Brain pericyte (primary cell): ENCODE measurements at regions not wholly inside any gene's neighbourhood (a gene's known extent, or its start where the extent isn't known, plus 50 kb on each side); places are given as distances from the start of the nearest gene placed in this dataset.

ENCODE experiments used
- DNase-seq: peaks from one replicate; pipeline ENCODE4 v3.0.0-alpha.2; 2012; ENCODE audit warnings: low read depth, low spot score

GRCh38 chr2:18465979-18466378 is 94.5 kb downstream of the RDH14 start:
- DNase-seq, result no peak

GRCh38 chr2:18464913-18465312 is 95.5 kb downstream of the RDH14 start:
- no peak for DNase-seq

- no peak for DNase-seq
Observed at GRCh38 chr2:18456026-18456425, 104.4 kb downstream of the RDH14 start.

DNA sequence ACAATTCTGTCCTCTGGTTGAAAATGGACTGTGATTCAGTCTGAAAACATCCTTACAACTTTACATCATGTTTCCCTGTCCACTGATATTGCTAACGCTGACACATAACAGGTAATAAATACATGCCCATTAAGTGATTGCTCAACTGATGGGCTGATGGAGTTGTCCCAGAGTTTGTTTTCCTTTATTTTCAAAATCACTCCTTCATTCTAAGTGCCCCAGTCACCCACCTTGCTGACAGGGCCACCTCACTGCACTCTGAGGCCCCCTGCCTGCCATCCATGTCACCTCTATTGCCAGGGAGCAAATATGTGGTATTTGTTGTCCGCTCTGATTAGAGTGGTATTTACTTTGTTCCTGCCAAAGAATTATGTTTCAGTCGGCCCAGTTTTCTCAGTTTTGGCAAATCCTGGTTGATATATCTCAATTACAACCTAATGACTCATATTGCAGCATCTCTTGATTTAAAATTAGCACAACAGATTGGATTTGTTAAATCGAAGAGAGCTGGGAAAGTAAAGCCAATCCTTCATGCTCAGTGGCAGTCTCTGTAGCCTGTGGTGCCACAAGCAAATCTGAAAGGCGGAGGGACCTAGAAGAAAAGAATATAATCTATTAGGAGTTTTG is 105.1 kb downstream of the RDH14 start:
- no peak for DNase-seq

- no peak for DNase-seq
Observed at GRCh38 chr2:18454692-18455235, 105.7 kb downstream of the RDH14 start.

DNA sequence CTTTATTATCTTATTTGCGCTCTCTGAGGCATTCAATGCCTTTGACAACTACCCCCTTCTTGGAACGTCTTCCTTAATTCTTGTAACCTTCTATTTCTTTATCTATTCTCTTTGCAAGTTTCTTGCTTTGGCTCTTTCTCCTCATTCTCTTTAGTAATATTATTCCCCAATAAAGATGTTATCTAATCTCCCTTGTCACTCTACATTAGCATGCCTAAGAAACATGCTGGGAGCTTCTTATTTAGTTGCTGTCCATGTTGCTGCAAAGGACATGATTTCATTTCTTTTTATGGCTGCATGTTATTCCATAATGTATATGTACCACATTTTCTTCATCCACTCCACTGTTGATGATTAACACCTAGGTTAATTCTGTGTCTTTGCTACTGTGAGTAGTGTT is 113.7 kb downstream of the RDH14 start:
- no peak for DNase-seq

GRCh38 chr2:18445433-18446320 is 114.8 kb downstream of the RDH14 start:
- DNase-seq, result no peak

- DNase-seq, result no peak
Observed at GRCh38 chr2:18444806-18445205, 115.6 kb downstream of the RDH14 start.

DNA sequence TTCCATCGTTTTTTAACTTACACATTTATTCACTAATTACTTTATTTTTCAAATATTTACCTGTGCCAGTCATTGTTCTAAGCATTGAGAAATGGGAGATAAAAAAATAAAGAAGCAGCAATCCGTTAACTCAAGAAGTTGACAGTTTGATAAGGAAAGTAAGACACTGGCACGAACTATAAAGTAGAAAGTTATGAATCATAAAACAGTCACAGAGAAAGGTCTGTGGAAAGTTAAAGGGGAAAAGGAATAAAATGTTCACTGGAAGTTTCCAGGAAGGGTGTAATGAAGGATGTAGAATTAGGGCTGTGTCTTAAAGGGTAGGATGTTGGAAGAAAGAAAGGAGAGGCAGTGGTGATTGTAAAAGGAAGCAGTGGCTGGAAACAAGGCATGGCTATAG is 118.9 kb downstream of the RDH14 start:
- no peak for DNase-seq

GRCh38 chr2:18440777-18441176 is 119.7 kb downstream of the RDH14 start:
- no peak for DNase-seq

DNA sequence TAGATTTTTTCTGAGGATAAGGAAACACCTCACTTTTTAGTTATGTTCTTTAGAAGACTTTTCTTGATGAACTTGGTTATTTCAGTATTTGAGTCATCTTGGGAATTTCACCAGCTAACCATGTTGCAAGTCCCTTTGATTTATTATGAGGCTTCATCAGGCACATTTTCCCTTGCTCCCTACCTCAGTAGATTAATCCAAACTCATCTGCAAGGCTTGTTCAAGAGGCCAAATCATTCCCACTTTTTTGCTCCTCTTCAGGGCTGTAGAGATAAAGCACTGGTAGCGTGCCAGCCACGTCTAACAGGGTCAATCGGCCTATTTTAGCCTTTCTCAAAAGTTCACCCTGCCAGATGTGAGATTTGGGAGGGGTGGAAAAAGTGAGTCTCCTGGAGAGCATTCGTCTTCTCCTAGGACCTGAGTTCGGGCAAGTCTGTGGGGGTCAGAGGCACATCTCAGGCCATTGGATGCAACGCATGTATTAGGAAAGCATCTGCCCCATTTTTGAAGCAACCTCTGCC is 120.3 kb downstream of the RDH14 start:
- no peak for DNase-seq

DNA sequence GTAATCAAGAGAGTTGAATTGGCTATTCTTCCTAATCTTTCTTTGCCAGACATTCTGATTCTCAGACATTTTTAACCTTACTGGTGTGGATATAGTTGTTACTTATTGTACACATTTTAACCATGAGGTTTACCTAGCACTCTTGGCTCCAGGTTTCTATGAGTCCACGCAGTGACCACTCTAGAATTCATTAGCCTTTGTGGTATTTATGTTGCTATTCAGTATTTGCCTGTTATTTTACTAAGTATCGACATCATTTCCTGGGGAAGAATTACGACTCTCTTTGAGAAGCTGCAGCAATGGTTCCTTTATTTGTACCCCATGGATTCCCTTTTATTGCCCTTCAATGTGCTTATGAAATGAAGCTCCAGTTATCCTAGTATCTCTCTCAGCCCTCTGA is 120.7 kb downstream of the RDH14 start:
- DNase-seq, result no peak

GRCh38 chr2:18437909-18438308 is 122.5 kb downstream of the RDH14 start:
- no peak for DNase-seq

GRCh38 chr2:18436503-18437005 is 123.9 kb downstream of the RDH14 start:
- DNase-seq, result no peak

GRCh38 chr2:18435426-18436037 is 124.9 kb downstream of the RDH14 start:
- DNase-seq, result peak; percentile 50

DNA sequence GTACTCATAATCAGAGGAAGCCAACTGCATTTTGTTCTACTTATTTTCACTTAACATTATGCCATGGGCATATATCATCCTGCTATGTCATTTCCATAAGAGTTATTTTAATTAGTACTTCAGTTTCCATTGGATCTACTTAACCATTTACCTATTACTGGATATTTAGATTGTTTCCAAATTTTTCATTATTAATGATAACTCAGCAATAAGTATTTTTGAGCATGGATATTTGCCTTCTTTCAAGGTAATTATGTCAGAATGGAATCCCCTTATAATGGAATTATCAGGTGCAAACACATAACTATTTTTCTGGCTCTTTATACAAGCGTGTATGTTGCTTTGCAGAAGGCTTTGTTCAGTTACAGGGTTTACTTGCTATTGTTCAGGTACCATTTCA is 126.6 kb downstream of the RDH14 start:
- no peak for DNase-seq

- DNase-seq, result no peak
Observed at GRCh38 chr2:18432999-18433398, 127.5 kb downstream of the RDH14 start.

DNA sequence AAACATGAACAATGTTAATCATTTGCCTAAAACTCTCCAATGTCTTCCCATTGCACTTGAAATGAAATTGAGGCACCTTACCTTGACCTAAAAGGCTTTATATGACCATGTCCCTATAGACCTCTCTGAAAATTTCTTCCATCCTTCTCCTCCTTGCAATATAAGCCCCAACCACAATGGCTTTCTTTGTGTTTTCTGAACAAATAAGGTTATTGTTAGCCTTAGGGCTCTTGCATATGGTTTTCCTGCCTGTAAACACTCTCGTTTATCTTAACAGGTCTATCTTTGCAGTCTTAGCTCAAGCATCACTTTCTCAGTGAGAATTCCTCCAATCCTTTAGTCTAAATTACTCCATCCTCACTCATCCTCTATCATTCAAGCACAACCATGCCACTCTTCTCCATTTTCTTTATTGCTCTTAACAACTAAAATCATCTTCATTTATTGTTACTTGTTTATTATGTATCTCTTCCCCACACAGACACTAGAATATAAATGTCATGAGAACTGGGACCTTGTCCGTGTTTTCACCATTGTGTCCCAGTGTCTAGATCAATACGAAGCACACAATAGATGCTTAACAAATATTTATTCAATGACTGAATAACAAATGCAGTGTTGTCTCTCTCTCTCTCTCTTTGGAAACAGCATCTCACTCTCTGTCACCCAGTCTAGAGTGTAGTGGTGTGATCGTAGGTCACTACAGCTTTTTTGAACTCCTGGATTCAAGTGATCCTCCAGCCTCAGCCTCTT is 129.3 kb downstream of the RDH14 start:
- no peak for DNase-seq

DNA sequence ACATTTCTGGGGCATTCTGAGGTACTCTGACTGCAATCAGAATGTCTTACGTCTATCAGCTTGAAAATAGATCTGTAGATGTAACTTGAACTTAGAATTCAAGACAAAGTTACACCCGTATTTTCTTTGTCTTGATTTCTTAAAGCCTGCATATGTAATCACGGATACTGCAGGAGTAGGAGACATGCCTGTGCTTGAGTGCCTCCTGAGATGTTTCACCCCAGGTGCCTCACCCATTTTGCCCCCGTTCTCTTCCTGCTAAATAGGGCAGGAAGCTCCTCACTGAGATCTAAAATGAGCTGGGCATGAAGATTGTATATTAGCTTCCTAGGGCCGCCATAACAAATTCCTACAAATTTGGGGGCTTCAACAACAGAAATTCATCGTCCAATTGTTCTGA is 131.9 kb downstream of the RDH14 start:
- no peak for DNase-seq

DNA sequence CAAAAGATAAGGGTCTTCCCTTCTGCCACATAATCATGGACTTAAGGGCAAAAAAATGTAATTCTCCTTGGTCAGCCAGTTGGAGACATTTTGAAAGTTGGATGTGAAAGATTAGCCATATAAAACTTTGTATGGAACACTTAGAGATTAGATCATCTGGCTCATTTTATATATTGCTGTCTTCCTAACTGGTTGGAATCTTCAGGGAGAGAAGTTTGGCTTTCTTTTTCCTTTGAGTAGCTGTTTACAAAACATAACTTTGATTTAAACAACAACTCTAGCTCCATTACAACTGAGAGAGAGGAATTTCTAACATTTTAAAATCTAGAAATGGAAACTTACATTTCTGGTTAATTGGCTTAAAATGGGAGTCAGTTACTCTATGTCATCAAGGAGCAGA is 132.7 kb downstream of the RDH14 start:
- no peak for DNase-seq

DNA sequence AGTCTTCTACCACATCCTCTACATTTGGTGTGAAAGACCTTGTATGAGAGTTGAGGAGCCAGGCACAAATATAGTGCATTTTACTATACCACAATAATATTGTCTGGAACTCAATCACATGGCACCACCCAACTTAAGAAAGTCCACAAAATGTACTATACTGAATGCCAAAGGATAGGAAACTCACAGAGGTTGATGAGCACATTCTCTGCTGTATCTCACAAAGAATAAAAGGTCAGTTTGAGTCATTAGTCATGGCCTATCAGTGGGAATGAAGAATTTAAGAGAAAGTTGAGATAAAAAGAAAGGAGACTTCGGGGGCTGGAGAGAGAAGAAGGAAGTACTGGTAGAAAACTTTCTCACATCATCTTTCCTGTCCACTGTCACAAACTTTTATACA is 134.3 kb downstream of the RDH14 start:
- DNase-seq, result no peak
